KMS-11 (cell line): ENCODE measurements at regions not wholly inside any gene's neighbourhood (a gene's known extent, or its start where the extent isn't known, plus 50 kb on each side); places are given as distances from the start of the nearest gene placed in this dataset.

Source experiments
- H2AFZ ChIP-seq: fragments of 200-600 bp; sonication (generic); 2 replicates; pipeline ENCODE4 v1.6.1; 2016; ENCODE audit warnings: antibody characterized with exemption, mixed run types, low read depth
- H3K27ac ChIP-seq: fragments of 200-600 bp; sonication (generic); 2 replicates; pipeline ENCODE4 v1.6.1; 2016; ENCODE audit warnings: mild to moderate bottlenecking, mixed run types
- H3K27me3 ChIP-seq: fragments of 200-600 bp; sonication (generic); 2 replicates; pipeline ENCODE4 v1.6.1; 2017; ENCODE audit warnings: mild to moderate bottlenecking, low read depth, mixed run types, moderate library complexity; ENCODE audit not compliant: insufficient read depth
- H3K36me3 ChIP-seq: fragments of 200-600 bp; sonication (generic); 2 replicates; pipeline ENCODE4 v1.6.1; 2017; ENCODE audit warnings: mild to moderate bottlenecking, mixed run types; ENCODE audit not compliant: insufficient read depth
- H3K4me1 ChIP-seq: fragments of 200-600 bp; sonication (generic); 2 replicates; pipeline ENCODE4 v1.6.1; 2016; ENCODE audit warnings: mild to moderate bottlenecking, low read depth, mixed run types; ENCODE audit not compliant: poor library complexity, severe bottlenecking
- H3K4me2 ChIP-seq: fragments of 200-600 bp; sonication (generic); 2 replicates; pipeline ENCODE4 v1.7.0; 2016; ENCODE audit warnings: mild to moderate bottlenecking, mixed run types
- H3K4me3 ChIP-seq: fragments of 200-600 bp; sonication (generic); IDR thresholded peaks from 2 replicates; pipeline ENCODE4 v1.6.1; 2017; ENCODE audit warnings: low read depth, low read length, mixed read lengths; ENCODE audit not compliant: insufficient read depth
- H3K79me2 ChIP-seq: fragments of 200-600 bp; sonication (generic); 2 replicates; pipeline ENCODE4 v1.6.1; 2016; ENCODE audit warnings: low read depth, mixed run types; ENCODE audit not compliant: insufficient read depth
- H3K9ac ChIP-seq: fragments of 200-600 bp; sonication (generic); 2 replicates; pipeline ENCODE4 v1.6.1; 2016; ENCODE audit warnings: mild to moderate bottlenecking, mixed run types
- H4K20me1 ChIP-seq: fragments of 200-600 bp; sonication (generic); 2 replicates; pipeline ENCODE4 v1.6.1; 2016; ENCODE audit warnings: mild to moderate bottlenecking, mixed run types; ENCODE audit not compliant: insufficient read depth
- TF ChIP-seq, protein P1 (sequence below): fragments of 200-600 bp; sonication (generic); conservative IDR thresholded peaks from 2 replicates; pipeline ENCODE4 v1.6.1; 2017; ENCODE audit warnings: low read depth, mild to moderate bottlenecking, antibody characterized with exemption, low read length, moderate library complexity, mixed read lengths

DNA sequence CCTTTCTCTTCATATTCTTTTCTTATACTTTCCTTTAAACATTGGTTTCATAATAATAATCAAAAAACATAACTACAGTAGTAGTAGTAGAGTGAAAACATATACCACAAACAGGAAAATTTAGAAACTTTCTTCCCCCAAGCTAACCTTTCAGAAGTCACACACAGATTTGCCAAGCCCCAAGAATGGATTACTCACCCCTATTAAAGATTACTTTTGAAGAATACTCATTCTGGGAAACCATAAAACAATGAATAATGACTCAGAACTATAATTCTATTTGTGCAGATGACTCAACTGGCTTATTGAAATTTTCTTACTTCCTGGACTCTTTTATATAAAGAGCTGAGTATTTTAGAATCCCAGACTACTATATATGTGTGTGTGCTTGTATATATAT, 119.4 kb upstream of the GJE1 start:
- Histone ChIP-seq H2AFZ (no peak overlapping the region), H3K4me1 (no peaks in the 10 kb centered on the region), H3K27me3 (no peaks in the 10 kb centered on the region), H3K36me3 (no peaks in the 10 kb centered on the region), H4K20me1 (no peaks in the 10 kb centered on the region), H3K4me3 (no peak overlapping the region), H3K27ac (no peak overlapping the region), H3K79me2 (no peaks in the 10 kb centered on the region), H3K4me2 (no peak overlapping the region), H3K9ac (no peak overlapping the region)
- TF ChIP-seq, protein P1, sequence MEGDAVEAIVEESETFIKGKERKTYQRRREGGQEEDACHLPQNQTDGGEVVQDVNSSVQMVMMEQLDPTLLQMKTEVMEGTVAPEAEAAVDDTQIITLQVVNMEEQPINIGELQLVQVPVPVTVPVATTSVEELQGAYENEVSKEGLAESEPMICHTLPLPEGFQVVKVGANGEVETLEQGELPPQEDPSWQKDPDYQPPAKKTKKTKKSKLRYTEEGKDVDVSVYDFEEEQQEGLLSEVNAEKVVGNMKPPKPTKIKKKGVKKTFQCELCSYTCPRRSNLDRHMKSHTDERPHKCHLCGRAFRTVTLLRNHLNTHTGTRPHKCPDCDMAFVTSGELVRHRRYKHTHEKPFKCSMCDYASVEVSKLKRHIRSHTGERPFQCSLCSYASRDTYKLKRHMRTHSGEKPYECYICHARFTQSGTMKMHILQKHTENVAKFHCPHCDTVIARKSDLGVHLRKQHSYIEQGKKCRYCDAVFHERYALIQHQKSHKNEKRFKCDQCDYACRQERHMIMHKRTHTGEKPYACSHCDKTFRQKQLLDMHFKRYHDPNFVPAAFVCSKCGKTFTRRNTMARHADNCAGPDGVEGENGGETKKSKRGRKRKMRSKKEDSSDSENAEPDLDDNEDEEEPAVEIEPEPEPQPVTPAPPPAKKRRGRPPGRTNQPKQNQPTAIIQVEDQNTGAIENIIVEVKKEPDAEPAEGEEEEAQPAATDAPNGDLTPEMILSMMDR: no peak

DNA sequence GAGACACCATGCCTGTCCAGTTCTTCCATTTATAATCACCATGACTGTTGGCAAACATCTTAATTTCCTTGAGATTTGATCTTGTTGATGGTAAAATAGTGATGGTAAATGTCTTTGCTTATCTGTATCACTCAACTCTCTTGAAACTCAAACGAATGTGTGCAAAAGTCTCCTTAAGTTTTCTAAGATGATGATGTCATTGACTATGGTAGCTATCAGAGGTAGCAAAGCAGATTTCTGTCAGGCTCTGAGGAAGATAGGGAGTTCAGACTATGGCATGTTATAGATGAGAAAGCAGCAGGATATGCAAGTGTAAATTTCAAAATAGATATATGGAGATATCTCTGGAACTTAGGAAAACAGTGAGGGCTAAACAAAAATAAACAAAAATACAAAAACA, 121.0 kb upstream of the GJE1 start:
- Histone ChIP-seq H3K4me1 (no peaks in the 10 kb centered on the region), H3K9ac (no peak overlapping the region), H3K36me3 (no peaks in the 10 kb centered on the region), H3K79me2 (no peaks in the 10 kb centered on the region), H3K4me2 (no peak overlapping the region), H2AFZ (no peak overlapping the region), H3K27me3 (no peaks in the 10 kb centered on the region), H4K20me1 (no peaks in the 10 kb centered on the region), H3K27ac (no peak overlapping the region), H3K4me3 (no peak overlapping the region)
- TF ChIP-seq, protein P1: no peak

DNA sequence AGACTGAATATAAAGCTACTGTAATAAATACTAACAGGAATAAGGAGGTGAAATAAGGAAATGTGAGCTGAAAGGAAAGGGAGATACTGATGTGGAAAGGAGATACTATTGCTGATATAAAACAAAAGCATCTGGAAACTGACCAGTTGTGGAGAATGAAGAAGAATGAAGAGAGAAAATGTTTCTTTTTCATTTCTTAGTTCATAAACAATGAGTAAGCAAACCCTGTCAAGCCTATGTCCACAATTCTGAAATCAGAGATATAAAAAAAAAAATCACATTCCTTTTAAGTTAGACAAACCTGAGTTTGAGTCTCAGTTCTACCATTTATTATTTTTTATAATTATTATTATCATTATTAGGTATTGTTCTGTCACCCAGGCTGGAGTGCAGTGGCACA, 121.6 kb upstream of the GJE1 start:
- no peaks in the 10 kb centered on the region for H3K27me3 ChIP-seq
- TF ChIP-seq, protein P1: no peak
- H3K36me3 ChIP-seq: no peaks in the 10 kb centered on the region
- no peak overlapping the region for H3K4me3 ChIP-seq
- no peak overlapping the region for H2AFZ ChIP-seq
- H3K27ac ChIP-seq: no peak overlapping the region
- H3K4me2 ChIP-seq: no peak overlapping the region
- no peaks in the 10 kb centered on the region for H3K4me1 ChIP-seq
- no peaks in the 10 kb centered on the region for H4K20me1 ChIP-seq
- H3K79me2 ChIP-seq: no peaks in the 10 kb centered on the region
- H3K9ac ChIP-seq: no peak overlapping the region

DNA sequence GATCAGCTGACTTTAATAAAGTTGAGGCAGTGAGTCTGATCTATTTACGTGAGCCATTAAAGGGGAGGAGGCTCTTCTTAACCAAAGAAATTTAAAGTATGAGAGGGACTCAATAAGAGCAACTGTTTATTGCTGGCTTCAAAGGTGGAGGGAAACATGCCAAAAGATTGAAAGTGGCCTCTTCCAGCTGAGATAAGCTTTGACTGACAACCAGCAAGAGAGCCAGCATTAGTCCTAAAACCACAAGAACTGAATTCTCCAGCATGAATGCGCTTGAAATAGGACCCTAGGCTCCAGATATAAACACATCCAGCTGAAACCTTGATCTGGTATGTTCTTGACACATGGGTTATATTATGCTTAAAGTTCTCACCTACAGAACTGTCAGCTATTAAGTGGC, 123.1 kb upstream of the GJE1 start:
- Histone ChIP-seq H3K27me3 (no peaks in the 10 kb centered on the region), H3K79me2 (no peaks in the 10 kb centered on the region), H3K27ac (no peak overlapping the region), H3K4me3 (no peak overlapping the region), H2AFZ (no peak overlapping the region), H3K36me3 (no peaks in the 10 kb centered on the region), H4K20me1 (no peaks in the 10 kb centered on the region), H3K4me1 (no peaks in the 10 kb centered on the region), H3K4me2 (no peak overlapping the region), H3K9ac (no peak overlapping the region)
- TF ChIP-seq, protein P1: no peak

DNA sequence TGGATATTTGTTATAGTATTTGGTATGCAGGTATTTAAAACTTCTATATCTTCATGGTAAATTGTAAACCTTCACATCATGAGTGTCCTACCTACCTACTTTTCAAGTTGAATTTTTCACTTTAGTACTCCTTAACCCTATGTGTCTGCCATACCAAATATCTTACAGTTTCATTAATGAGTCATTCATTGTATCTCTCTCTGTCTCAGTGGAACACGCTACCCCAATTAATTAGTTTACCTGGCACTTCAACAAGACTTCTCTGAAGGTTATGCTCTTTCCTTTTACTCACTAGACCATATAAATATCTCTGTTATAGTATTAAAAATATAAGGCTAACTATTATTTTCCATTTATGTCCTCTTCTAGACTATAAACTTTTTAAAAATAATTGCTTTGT, 123.9 kb upstream of the GJE1 start:
- H3K36me3 ChIP-seq: no peaks in the 10 kb centered on the region
- H3K4me2 ChIP-seq: no peak overlapping the region
- TF ChIP-seq, protein P1: no peak
- H3K27me3 ChIP-seq: no peaks in the 10 kb centered on the region
- no peak overlapping the region for H3K4me3 ChIP-seq
- no peak overlapping the region for H2AFZ ChIP-seq
- H3K9ac ChIP-seq: no peak overlapping the region
- no peaks in the 10 kb centered on the region for H3K4me1 ChIP-seq
- no peak overlapping the region for H3K27ac ChIP-seq
- no peaks in the 10 kb centered on the region for H3K79me2 ChIP-seq
- H4K20me1 ChIP-seq: no peaks in the 10 kb centered on the region
